Upper lobe of left lung (tissue), 4 donors: ENCODE measurements at regions not wholly inside any gene's neighbourhood (a gene's known extent, or its start where the extent isn't known, plus 50 kb on each side); places are given as distances from the start of the nearest gene placed in this dataset.

Source experiments
- CTCF ChIP-seq, 6 experiments: fragments of 450-650 bp in 4 of 6; fragments of 200-600 bp in 2 of 6; sonication (generic) in 2 of 6; IDR thresholded peaks; one replicate each; pipeline ENCODE4 v1.5.1; 2016 to 2019; ENCODE audit warnings: antibody characterized with exemption in 6 of 6
- EP300 ChIP-seq, 4 donors: sonication (generic); formaldehyde crosslinking; IDR thresholded peaks; one replicate each; pipeline ENCODE4 v1.5.1; 2017; ENCODE audit warnings: antibody characterized with exemption in 4 of 4, control low read depth in 2 of 4

- TF ChIP-seq CTCF (IDR thresholded peaks at IDR 0.05) (no peak), EP300 (IDR thresholded peaks at IDR 0.05) (no peak)
Measured at GRCh38 chr4:186347743-186348142, 81.8 kb downstream of the F11 start.
